Fibroblast of the aortic adventitia (primary cell): ENCODE measurements at regions not wholly inside any gene's neighbourhood (a gene's known extent, or its start where the extent isn't known, plus 50 kb on each side); places are given as distances from the start of the nearest gene placed in this dataset.
A peak's percentile ranks its signal among the peaks of the same experiment; 100 is the strongest.
"Not testable (repeated sequence)": the region's sequence is repeated elsewhere in the genome, so short reads cannot be mapped to it uniquely, and the experiment has no call there.

ENCODE experiments used
- DNase-seq: peaks from one replicate; pipeline ENCODE4 v3.0.0-alpha.2; 2010; ENCODE audit warnings: low read depth
- H3K4me3 ChIP-seq: 2 replicates; pipeline ENCODE4 v1.5.1; 2011; ENCODE audit warnings: low read depth, mild to moderate bottlenecking, control low read depth, low read length, moderate library complexity
- CTCF ChIP-seq: IDR thresholded peaks from 2 replicates; pipeline ENCODE4 v1.5.1; 2011; ENCODE audit warnings: mild to moderate bottlenecking, low read length, control low read depth, inconsistent platforms; ENCODE audit not compliant: insufficient read depth

- H3K4me3 ChIP-seq = not testable (repeated sequence)
- peak; percentile 54 for DNase-seq
Observed at GRCh38 chr2:111533557-111534247, 350.3 kb downstream of the ANAPC1 start.

DNA sequence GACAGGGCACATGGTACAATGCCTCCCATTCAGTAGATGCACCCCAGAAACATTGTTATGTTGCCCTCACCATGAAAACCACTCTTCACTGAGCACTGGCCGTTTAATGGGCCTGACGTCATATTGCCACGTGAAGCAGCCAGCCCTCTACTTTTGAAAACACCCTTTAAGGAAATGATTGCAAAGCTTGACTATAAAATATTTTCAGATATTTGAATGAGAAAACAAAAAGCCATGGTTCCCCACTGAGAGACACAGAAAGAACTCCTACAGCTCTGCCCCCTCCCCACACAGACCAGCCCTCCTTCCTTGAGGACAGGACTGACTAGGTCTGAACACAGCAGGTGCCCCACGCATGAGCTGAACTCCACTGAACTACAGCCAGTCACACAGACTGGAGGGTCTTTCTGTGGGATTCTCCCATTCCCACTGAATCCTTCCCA is 349.1 kb downstream of the ANAPC1 start:
- no peak overlapping the region for H3K4me3 ChIP-seq
- TF ChIP-seq CTCF = no peak
- peak; percentile 57 for DNase-seq

DNA sequence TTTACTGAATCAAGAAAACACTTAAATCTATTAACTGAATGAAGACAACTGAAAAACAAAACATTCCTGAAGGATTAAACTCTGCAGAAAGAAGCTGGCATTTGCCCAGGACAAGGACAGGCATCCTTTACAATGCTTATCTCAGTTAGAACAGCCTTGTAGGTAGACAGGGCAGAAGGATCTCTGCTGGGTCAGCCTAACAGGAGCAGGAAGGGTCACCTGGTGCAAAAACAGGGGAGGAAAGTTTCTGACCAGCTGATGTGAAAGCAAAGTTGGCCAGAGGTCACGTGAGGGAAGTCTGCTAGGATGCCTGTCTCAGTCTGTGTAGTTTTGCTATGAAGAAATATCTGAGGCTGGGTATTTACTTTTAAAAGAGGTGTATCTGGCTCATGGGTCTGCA is 348.6 kb downstream of the ANAPC1 start:
- no peak overlapping the region for H3K4me3 ChIP-seq
- no peak for TF ChIP-seq CTCF
- peak; percentile 62 for DNase-seq

GRCh38 chr2:111537078-111537655 is 346.8 kb downstream of the ANAPC1 start:
- TF ChIP-seq CTCF = no peak
- no peak overlapping the region for H3K4me3 ChIP-seq
- DNase-seq = no peak

GRCh38 chr2:111539991-111540390 is 344.0 kb downstream of the ANAPC1 start:
- not testable (repeated sequence) for H3K4me3 ChIP-seq, DNase-seq

DNA sequence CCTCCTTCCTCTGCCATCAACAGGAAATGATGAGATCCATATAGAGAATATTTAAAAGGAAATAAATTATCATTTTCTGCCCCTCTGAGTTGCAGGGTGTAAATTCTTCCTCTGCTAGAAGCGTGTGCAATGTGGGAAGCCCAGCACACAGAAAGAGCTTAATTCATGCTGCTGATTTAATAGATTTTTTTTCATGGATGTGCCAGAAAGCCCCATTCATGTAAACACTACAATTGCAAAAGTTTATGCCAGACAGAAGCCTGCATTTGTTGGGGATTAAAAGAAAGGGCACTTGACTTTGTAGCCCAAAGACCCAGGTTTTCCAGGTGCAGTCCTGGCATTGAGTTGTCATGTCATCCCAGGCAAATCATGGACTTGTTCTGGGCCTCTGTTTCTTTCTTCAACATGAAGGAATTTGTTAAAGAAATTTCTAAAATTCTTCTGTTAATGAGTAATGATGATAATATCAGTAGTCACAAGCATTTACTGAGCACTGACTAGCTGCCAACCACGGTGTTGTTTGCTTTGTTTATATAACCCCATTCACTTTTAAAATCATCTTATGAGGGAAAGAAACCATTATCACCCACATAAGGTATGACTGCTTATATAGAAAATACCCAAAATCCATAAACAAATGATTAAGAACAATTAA is 341.7 kb downstream of the ANAPC1 start:
- DNase-seq = peak; percentile 66

GRCh38 chr2:111544006-111544405 is 340.0 kb downstream of the ANAPC1 start:
- H3K4me3 ChIP-seq, DNase-seq: not testable (repeated sequence)

More for the DNA sequence above, 341.7 kb downstream of the ANAPC1 start:
- not testable (repeated sequence) for H3K4me3 ChIP-seq

GRCh38 chr2:111545723-111546431 is 338.1 kb downstream of the ANAPC1 start:
- H3K4me3 ChIP-seq, DNase-seq: not testable (repeated sequence)

DNA sequence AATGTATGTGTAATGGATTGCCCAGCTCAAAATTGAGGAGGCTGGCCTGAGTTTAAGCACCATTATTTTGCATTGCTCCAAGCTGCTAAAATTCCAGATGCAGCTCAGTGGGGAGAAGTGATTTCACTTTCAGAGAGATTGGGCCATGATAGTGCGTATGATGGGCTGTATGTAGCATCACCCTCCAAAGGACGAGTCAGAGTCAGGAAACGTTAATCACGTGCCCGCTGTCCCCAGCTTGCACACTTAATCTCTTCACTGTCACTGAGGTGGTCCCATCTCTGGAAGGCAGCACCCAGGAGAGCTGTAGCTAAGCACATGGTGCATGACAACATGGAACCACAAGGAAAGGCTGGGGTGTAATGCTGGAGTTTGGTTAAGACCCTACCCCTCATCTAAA is 337.4 kb downstream of the ANAPC1 start:
- not testable (repeated sequence) for DNase-seq, H3K4me3 ChIP-seq

DNA sequence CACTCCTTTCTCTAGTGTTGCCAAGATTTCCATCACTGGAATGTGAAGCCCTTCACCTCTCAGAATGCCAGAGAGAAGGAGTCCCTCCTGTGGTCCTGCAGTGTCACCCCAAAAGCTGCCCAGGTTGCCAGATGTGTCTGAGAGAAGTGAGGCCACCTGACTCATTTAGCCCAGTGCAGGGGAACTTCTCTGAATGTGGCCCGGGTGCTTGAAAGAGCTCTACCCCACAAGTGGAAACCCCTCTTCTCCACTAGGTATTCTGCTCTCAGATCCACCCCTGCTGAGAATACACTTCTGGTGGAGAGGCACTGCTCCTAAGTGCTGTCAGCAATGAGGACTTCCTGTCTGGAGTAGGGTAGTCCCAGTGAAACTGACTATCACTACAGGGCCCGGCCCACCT is 334.8 kb downstream of the ANAPC1 start:
- not testable (repeated sequence) for DNase-seq, H3K4me3 ChIP-seq

GRCh38 chr2:111551428-111551827 is 332.6 kb downstream of the ANAPC1 start:
- not testable (repeated sequence) for DNase-seq, H3K4me3 ChIP-seq

DNA sequence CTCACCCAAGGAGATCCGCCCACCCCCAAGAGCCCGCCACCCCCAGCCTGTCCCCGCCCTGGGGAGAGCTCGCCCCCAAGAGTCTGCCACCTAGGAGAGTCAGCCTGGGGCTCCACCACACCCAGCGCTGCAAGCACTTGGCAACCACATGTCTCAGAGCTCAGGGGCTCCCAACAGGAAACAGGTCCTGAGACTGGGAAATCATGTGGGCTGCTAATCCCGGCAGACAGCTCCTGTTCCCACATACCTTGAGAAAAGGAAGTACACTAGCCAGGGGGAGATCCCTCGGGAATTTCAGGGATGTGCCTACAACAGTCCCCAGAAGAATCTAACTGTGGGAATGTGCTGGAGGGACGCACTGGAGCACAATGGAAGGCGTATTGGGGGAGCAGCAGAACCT is 331.4 kb downstream of the ANAPC1 start:
- not testable (repeated sequence) for DNase-seq, H3K4me3 ChIP-seq

DNA sequence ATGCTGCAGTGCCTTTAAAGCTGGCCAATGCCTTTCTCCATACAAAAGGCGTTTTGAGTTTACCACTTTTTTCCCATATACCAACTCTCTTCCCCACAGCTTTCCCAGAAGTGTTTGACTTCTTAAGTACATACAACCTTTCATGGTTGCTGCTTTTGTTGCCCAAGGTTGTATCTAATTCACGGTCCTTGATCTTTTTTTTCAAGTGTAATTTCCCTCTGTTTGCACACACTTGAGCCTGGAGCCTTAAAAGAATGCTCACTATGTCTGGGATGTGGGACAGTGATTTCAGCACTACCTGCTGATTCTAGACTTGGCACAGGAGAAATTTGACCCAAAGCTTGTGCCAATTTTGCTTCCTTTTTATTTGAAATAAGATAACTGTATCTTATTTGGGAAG is 324.7 kb downstream of the ANAPC1 start:
- H3K4me3 ChIP-seq, DNase-seq: not testable (repeated sequence)

DNA sequence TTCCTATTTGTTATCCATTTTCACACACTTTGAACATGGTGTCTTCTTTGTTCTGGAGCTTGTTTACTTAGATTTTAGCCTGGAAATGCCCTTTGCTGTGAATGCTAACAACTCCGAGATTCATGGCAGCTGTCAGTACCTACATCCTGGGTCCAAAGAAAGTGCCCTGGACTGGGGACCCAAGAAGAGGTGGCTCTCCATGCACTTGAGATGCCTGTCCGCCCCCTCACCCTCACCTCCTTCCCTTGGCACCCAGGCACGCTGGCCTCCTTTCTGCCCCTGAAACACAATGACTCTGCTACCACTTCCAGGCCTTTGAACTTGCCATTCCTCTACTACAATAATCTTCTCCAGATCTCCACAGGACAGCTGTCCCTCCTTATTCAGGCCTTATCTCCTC is 324.2 kb downstream of the ANAPC1 start:
- not testable (repeated sequence) for DNase-seq

GRCh38 chr2:111566068-111566467 is 317.9 kb downstream of the ANAPC1 start:
- DNase-seq = peak; percentile 46
- H3K4me3 ChIP-seq = not testable (repeated sequence)

More for the DNA sequence above, 324.2 kb downstream of the ANAPC1 start:
- H3K4me3 ChIP-seq = not testable (repeated sequence)
